Lower lobe of right lung (tissue), 2 donors: ENCODE measurements at regions not wholly inside any gene's neighbourhood (a gene's known extent, or its start where the extent isn't known, plus 50 kb on each side); places are given as distances from the start of the nearest gene placed in this dataset.

Source experiments
- ATAC-seq, 2 donors: fragments of 200-7000 bp; cut with Tn5 transposase; one replicate each; pipeline ENCODE4 v1.9.1; 2020 to 2022; ENCODE audit warnings: mild to moderate bottlenecking in 2 of 2, moderate library complexity in 2 of 2
- DNase-seq: peaks from one replicate; pipeline ENCODE4 v3.0.0-alpha.2; 2020
- H3K27ac ChIP-seq: fragments of 200-600 bp; one replicate; pipeline ENCODE4 v1.8.0; 2022
- H3K27me3 ChIP-seq: fragments of 200-600 bp; one replicate; pipeline ENCODE4 v1.8.0; 2022; ENCODE audit warnings: low read depth
- H3K36me3 ChIP-seq: fragments of 200-600 bp; one replicate; pipeline ENCODE4 v1.8.0; 2022; ENCODE audit warnings: mild to moderate bottlenecking
- H3K4me1 ChIP-seq: fragments of 200-600 bp; one replicate; pipeline ENCODE4 v1.8.0; 2022
- H3K4me3 ChIP-seq: fragments of 200-600 bp; one replicate; pipeline ENCODE4 v1.8.0; 2022; ENCODE audit warnings: mild to moderate bottlenecking
- H3K9me3 ChIP-seq: fragments of 200-600 bp; one replicate; pipeline ENCODE4 v1.8.0; 2022
- CTCF ChIP-seq: fragments of 200-600 bp; IDR thresholded peaks from one replicate; pipeline ENCODE4 v1.8.0; 2022; ENCODE audit warnings: antibody characterized with exemption, mild to moderate bottlenecking
- intact Hi-C: fragments of 100-400 bp; cut with DNase I; formaldehyde crosslinking; loops from one replicate; pipeline ENCODE4 v1.11.0; 2022
- donor health status: DM: no; HTN: yes; CAD: no; lungs with severe emphysema.

DNA sequence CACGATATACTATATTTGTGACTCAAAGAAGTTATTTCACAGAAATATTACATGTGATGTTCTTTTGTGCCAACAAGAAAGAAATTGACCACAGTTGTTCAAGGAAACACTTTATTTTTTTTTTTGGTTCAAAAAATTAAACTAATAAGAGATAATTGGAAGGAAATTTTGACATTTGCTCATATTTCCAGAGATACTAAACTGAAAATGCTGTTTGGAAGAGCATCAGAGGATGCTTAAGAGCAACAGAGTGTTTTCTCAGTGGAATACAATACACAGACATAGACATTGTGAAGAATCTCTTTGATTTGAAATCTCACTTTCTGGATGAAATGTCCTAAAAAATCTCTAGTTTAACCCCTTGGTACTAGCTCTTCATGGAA lies 760.4 kb upstream of the CXADR start:
- Histone ChIP-seq H3K27ac (no peak overlapping the region), H3K9me3 (no peaks in the 10 kb centered on the region), H3K27me3 (no peaks in the 10 kb centered on the region), H3K36me3 (no peaks in the 10 kb centered on the region), H3K4me3 (no peak overlapping the region), H3K4me1 (no peaks in the 10 kb centered on the region)
- intact Hi-C loops, result no loop called here
- TF ChIP-seq CTCF, result no peak
- ATAC-seq, result no peak
- DNase-seq, result no peak

DNA sequence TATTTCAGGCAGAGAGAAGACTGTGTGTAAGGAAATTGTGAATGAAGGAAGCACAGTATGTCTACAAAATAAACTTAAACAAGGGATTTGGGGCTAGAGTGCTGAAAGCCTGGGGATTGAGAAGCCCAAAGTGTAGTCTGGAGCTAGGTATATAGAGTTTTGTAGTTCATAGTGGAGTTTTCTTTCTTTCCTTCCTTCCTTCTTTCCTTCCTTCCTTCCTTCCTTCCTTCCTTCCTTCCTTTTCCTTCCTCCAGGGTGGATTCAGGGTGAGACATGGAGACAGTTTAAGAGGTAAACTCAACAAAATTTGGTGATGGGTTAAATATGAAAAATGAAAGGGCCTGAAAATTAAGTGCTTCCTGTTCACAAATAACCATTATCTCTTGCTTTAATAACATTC lies 757.8 kb upstream of the CXADR start:
- ATAC-seq (no peak), DNase-seq (no peak)
- no peaks in the 10 kb centered on the region for H3K27me3 ChIP-seq
- H3K4me3 ChIP-seq, result no peak overlapping the region
- no peak overlapping the region for H3K27ac ChIP-seq
- no peaks in the 10 kb centered on the region for H3K4me1 ChIP-seq
- intact Hi-C loops, result no loop called here
- H3K9me3 ChIP-seq, result no peaks in the 10 kb centered on the region
- TF ChIP-seq CTCF, result no peak
- H3K36me3 ChIP-seq, result no peaks in the 10 kb centered on the region

DNA sequence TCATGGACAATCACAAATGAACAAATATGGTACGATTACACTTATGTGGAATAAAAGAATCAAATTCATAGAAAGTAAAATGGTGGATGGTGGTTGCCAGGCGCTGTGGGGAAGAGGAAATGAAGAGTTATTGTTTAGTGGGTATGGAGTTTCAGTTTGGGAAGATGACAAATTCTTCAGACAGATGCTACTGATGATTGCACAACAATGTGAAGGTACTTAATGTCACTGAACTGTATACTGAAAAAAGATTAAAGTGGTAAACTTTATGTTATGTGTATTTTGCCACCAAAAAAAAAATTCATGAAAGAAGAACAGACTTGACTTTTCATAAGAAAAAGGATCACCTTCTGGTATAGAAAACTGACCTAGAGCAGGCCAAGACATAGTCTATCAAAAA lies 745.6 kb upstream of the CXADR start:
- intact Hi-C loops, result no loop called here
- TF ChIP-seq CTCF, result no peak
- H3K27me3 ChIP-seq, result no peaks in the 10 kb centered on the region

GRCh38 chr21:16768096-16768495 lies 744.7 kb upstream of the CXADR start:
- ATAC-seq, result no peak
- H3K9me3 ChIP-seq, result no peaks in the 10 kb centered on the region
- H3K27ac ChIP-seq, result no peak overlapping the region
- no peak for DNase-seq
- no peaks in the 10 kb centered on the region for H3K27me3 ChIP-seq
- TF ChIP-seq CTCF, result no peak
- intact Hi-C loops, result no loop called here
- no peak overlapping the region for H3K4me3 ChIP-seq
- H3K36me3 ChIP-seq, result no peaks in the 10 kb centered on the region
- H3K4me1 ChIP-seq, result no peaks in the 10 kb centered on the region

More for the DNA sequence above, 745.6 kb upstream of the CXADR start:
- ATAC-seq (no peak), DNase-seq (no peak)
- H3K9me3 ChIP-seq, result no peaks in the 10 kb centered on the region
- H3K4me3 ChIP-seq, result no peak overlapping the region
- no peaks in the 10 kb centered on the region for H3K36me3 ChIP-seq
- no peaks in the 10 kb centered on the region for H3K4me1 ChIP-seq
- H3K27ac ChIP-seq, result no peak overlapping the region

- H3K4me1 ChIP-seq, result no peaks in the 10 kb centered on the region
- H3K9me3 ChIP-seq, result no peaks in the 10 kb centered on the region
- no peak for ATAC-seq
- TF ChIP-seq CTCF, result no peak
- no peak for DNase-seq
- intact Hi-C loops, result no loop called here
- no peak overlapping the region for H3K4me3 ChIP-seq
- H3K36me3 ChIP-seq, result no peaks in the 10 kb centered on the region
- no peaks in the 10 kb centered on the region for H3K27me3 ChIP-seq
- no peak overlapping the region for H3K27ac ChIP-seq
Measured at GRCh38 chr21:16770266-16770665, 742.6 kb upstream of the CXADR start.

GRCh38 chr21:16773206-16773605 lies 739.6 kb upstream of the CXADR start:
- TF ChIP-seq CTCF, result no peak
- H3K36me3 ChIP-seq, result no peaks in the 10 kb centered on the region
- intact Hi-C loops, result no loop called here
- H3K27ac ChIP-seq, result no peak overlapping the region
- H3K4me1 ChIP-seq, result no peaks in the 10 kb centered on the region
- H3K4me3 ChIP-seq, result no peak overlapping the region
- ATAC-seq (no peak), DNase-seq (no peak)
- H3K27me3 ChIP-seq, result no peaks in the 10 kb centered on the region
- H3K9me3 ChIP-seq, result no peaks in the 10 kb centered on the region
